Fibroblast of mammary gland (primary cell): ENCODE measurements at regions not wholly inside any gene's neighbourhood (a gene's known extent, or its start where the extent isn't known, plus 50 kb on each side); places are given as distances from the start of the nearest gene placed in this dataset.

Experiments used
- DNase-seq: peaks from one replicate; pipeline ENCODE4 v3.0.0-alpha.2; 2010; ENCODE audit warnings: low read depth
- H3K4me3 ChIP-seq: 2 replicates; pipeline ENCODE4 v1.5.1; 2011; ENCODE audit warnings: low read depth, mild to moderate bottlenecking, low read length, moderate library complexity; ENCODE audit not compliant: control insufficient read depth
- CTCF ChIP-seq: conservative IDR thresholded peaks from 2 replicates; pipeline ENCODE4 v1.5.1; 2011; ENCODE audit warnings: low read depth, low read length, inconsistent platforms; ENCODE audit not compliant: control insufficient read depth, insufficient read depth

GRCh38 chr3:83457551-83457950, 1501.2 kb upstream of the CADM2 start:
- no peak overlapping the region for H3K4me3 ChIP-seq
- no peak for TF ChIP-seq CTCF
- DNase-seq, result no peak

- no peak for DNase-seq
- no peak for TF ChIP-seq CTCF
- H3K4me3 ChIP-seq, result no peak overlapping the region
Observed at GRCh38 chr3:83460052-83460451, 1498.7 kb upstream of the CADM2 start.

GRCh38 chr3:83461411-83461810, 1497.4 kb upstream of the CADM2 start:
- DNase-seq, result no peak
- H3K4me3 ChIP-seq, result no peak overlapping the region
- no peak for TF ChIP-seq CTCF

- no peak for DNase-seq
- no peak for TF ChIP-seq CTCF
Observed at GRCh38 chr3:83477563-83477962, 1481.2 kb upstream of the CADM2 start.

GRCh38 chr3:83482402-83483070, 1476.3 kb upstream of the CADM2 start:
- no peak for TF ChIP-seq CTCF
- DNase-seq, result no peak
- no peak overlapping the region for H3K4me3 ChIP-seq

More at GRCh38 chr3:83477563-83477962, 1481.2 kb upstream of the CADM2 start:
- no peak overlapping the region for H3K4me3 ChIP-seq

GRCh38 chr3:83496462-83496861, 1462.3 kb upstream of the CADM2 start:
- no peak for DNase-seq
- no peak overlapping the region for H3K4me3 ChIP-seq
- no peak for TF ChIP-seq CTCF

GRCh38 chr3:83498361-83499016, 1460.3 kb upstream of the CADM2 start:
- no peak for TF ChIP-seq CTCF
- no peak overlapping the region for H3K4me3 ChIP-seq
- DNase-seq, result no peak
